GM23338 (cell line): ENCODE measurements at regions not wholly inside any gene's neighbourhood (a gene's known extent, or its start where the extent isn't known, plus 50 kb on each side); places are given as distances from the start of the nearest gene placed in this dataset.

Experiments
- ATAC-seq: fragments of 200-7000 bp; cut with Tn5 transposase; 3 replicates; pipeline ENCODE4 v1.9.1; 2020
- DNase-seq: peaks from one replicate; pipeline ENCODE4 v3.0.0-alpha.2; 2015; ENCODE audit warnings: low spot score
- H2AFZ ChIP-seq: fragments of 200-600 bp; sonication (generic); 2 replicates; pipeline ENCODE4 v1.8.0; 2016; ENCODE audit warnings: antibody characterized with exemption, mild to moderate bottlenecking, moderate library complexity
- H3F3A ChIP-seq: fragments of 200-600 bp; sonication (generic); replicated peaks from 2 replicates; pipeline ENCODE4 v1.8.0; 2017; ENCODE audit warnings: antibody characterized with exemption, mixed run types, low read depth
- H3K27ac ChIP-seq: fragments of 200-600 bp; sonication (generic); 2 replicates; pipeline ENCODE4 v1.6.1; 2016; ENCODE audit warnings: low read depth
- H3K27me3 ChIP-seq: fragments of 200-600 bp; sonication (generic); 2 replicates; pipeline ENCODE4 v1.8.0; 2016; ENCODE audit warnings: mild to moderate bottlenecking, mixed run types, moderate library complexity; ENCODE audit not compliant: insufficient read depth
- H3K36me3 ChIP-seq: fragments of 200-600 bp; sonication (generic); 2 replicates; pipeline ENCODE4 v1.8.0; 2016; ENCODE audit warnings: mild to moderate bottlenecking; ENCODE audit not compliant: insufficient read depth
- H3K4me1 ChIP-seq: fragments of 200-600 bp; sonication (generic); 2 replicates; pipeline ENCODE4 v1.8.0; 2016; ENCODE audit warnings: mild to moderate bottlenecking, moderate library complexity; ENCODE audit not compliant: insufficient read depth
- H3K4me2 ChIP-seq: fragments of 200-600 bp; sonication (generic); 2 replicates; pipeline ENCODE4 v1.7.1; 2017; ENCODE audit warnings: mixed run types
- H3K4me3 ChIP-seq: fragments of 200-600 bp; sonication (generic); 2 replicates; pipeline ENCODE4 v1.6.1; 2016; ENCODE audit warnings: mixed run types
- H3K79me2 ChIP-seq: fragments of 200-600 bp; sonication (generic); replicated peaks from 2 replicates; pipeline ENCODE4 v1.8.0; 2017; ENCODE audit warnings: mild to moderate bottlenecking; ENCODE audit not compliant: insufficient read depth
- H3K9me2 ChIP-seq: fragments of 200-600 bp; sonication (generic); 2 replicates; pipeline ENCODE4 v1.8.0; 2017; ENCODE audit not compliant: insufficient read depth
- H4K20me1 ChIP-seq: fragments of 200-600 bp; sonication (generic); replicated peaks from 2 replicates; pipeline ENCODE4 v1.8.0; 2017; ENCODE audit warnings: mild to moderate bottlenecking; ENCODE audit not compliant: insufficient read depth
- H3K27ac Mint-ChIP-seq: 2 replicates; pipeline ENCODE4 v1.8.0; 2020; ENCODE audit warnings: inconsistent platforms, mild to moderate bottlenecking, moderate library complexity, mixed read lengths
- H3K27me3 Mint-ChIP-seq: 3 replicates; pipeline ENCODE4 v1.8.0; 2022; ENCODE audit warnings: low read depth, mild to moderate bottlenecking, moderate library complexity, mixed read lengths, inconsistent platforms; ENCODE audit not compliant: insufficient read depth, poor library complexity
- H3K36me3 Mint-ChIP-seq: 3 replicates; pipeline ENCODE4 v1.8.0; 2021; ENCODE audit warnings: low read depth, mild to moderate bottlenecking, inconsistent platforms, moderate library complexity, mixed read lengths
- H3K4me1 Mint-ChIP-seq: 3 replicates; pipeline ENCODE4 v1.8.0; 2020; ENCODE audit warnings: mild to moderate bottlenecking, inconsistent platforms, mixed read lengths
- H3K4me3 Mint-ChIP-seq: 3 replicates; pipeline ENCODE4 v1.8.0; 2021; ENCODE audit warnings: moderate library complexity, mild to moderate bottlenecking, inconsistent platforms, mixed read lengths
- H3K9me3 Mint-ChIP-seq: 3 replicates; pipeline ENCODE4 v1.8.0; 2020; ENCODE audit warnings: moderate library complexity, mild to moderate bottlenecking, inconsistent platforms, mixed read lengths
- CREB1 ChIP-seq: fragments of 250-450 bp; sonication (Bioruptor Pico); IDR thresholded peaks from 2 replicates; pipeline ENCODE4 v1.5.0; 2020; ENCODE audit warnings: low read depth, mild to moderate bottlenecking, moderate library complexity
- CTCF ChIP-seq, 2 experiments: fragments of 200-600 bp in 1 of 2; sonication (generic) in 1 of 2; conservative IDR thresholded peaks; 2 replicates each; pipeline versions ENCODE4 v1.5.1 to v1.6.1; 2016 to 2017; ENCODE audit warnings: antibody characterized with exemption in 2 of 2, low read depth in 2 of 2, mild to moderate bottlenecking in 2 of 2, moderate library complexity in 1 of 2
- ETS1 ChIP-seq: IDR thresholded peaks from 2 replicates; pipeline ENCODE4 v1.6.1; 2016; ENCODE audit warnings: antibody characterized with exemption
- EZH2 ChIP-seq: fragments of 200-600 bp; sonication (generic); IDR thresholded peaks from one replicate; pipeline ENCODE4 v1.8.0; 2017; ENCODE audit warnings: antibody characterized with exemption, mild to moderate bottlenecking, low read depth; ENCODE audit not compliant: unreplicated experiment
- EZH2phosphoT487 ChIP-seq: fragments of 200-600 bp; sonication (generic); IDR thresholded peaks from one replicate; pipeline ENCODE4 v1.8.1; 2018; ENCODE audit warnings: antibody characterized with exemption; ENCODE audit not compliant: unreplicated experiment
- JUNB ChIP-seq: IDR thresholded peaks from one replicate; pipeline ENCODE4 v1.6.1; 2016; ENCODE audit warnings: antibody characterized with exemption; ENCODE audit not compliant: unreplicated experiment
- NANOG ChIP-seq: IDR thresholded peaks from 2 replicates; pipeline ENCODE4 v1.6.1; 2016; ENCODE audit warnings: antibody characterized with exemption, borderline replicate concordance
- POLR2AphosphoS5 ChIP-seq: IDR thresholded peaks from 2 replicates; pipeline ENCODE4 v1.6.1; 2016; ENCODE audit warnings: antibody characterized with exemption, low read depth
- REST ChIP-seq: IDR thresholded peaks from one replicate; pipeline ENCODE4 v1.6.1; 2018; ENCODE audit warnings: antibody characterized with exemption; ENCODE audit not compliant: unreplicated experiment
- STAT1 ChIP-seq: IDR thresholded peaks from one replicate; pipeline ENCODE4 v1.6.1; 2016; ENCODE audit warnings: antibody characterized with exemption; ENCODE audit not compliant: unreplicated experiment
- ZNF114 ChIP-seq: fragments of 250-450 bp; sonication (Bioruptor Pico); IDR thresholded peaks from 2 replicates; pipeline ENCODE4 v1.5.0; 2020; ENCODE audit warnings: mild to moderate bottlenecking, moderate library complexity
- ZNF331 ChIP-seq: fragments of 250-450 bp; sonication (Bioruptor Pico); IDR thresholded peaks from 2 replicates; pipeline ENCODE4 v1.5.0; 2020; ENCODE audit warnings: low read depth, mild to moderate bottlenecking, moderate library complexity
- ZNF462 ChIP-seq: fragments of 250-450 bp; sonication (Bioruptor Pico); IDR thresholded peaks from 2 replicates; pipeline ENCODE4 v1.5.0; 2020; ENCODE audit warnings: mild to moderate bottlenecking, moderate library complexity

- no peak overlapping the region for H3K4me3 Mint-ChIP-seq
- H3F3A ChIP-seq = no peaks in the 10 kb centered on the region
- peaks cover 2% of the 10 kb centered on the region; the same call in 1 of the 3 replicates for H3K4me1 Mint-ChIP-seq
- no peaks in the 10 kb centered on the region for H3K36me3 Mint-ChIP-seq
- no peaks in the 10 kb centered on the region for H3K4me1 ChIP-seq
- H3K79me2 ChIP-seq = no peaks in the 10 kb centered on the region
- no peaks in the 10 kb centered on the region for H3K36me3 ChIP-seq
- H4K20me1 ChIP-seq = no peaks in the 10 kb centered on the region
- H3K27ac ChIP-seq = no peak overlapping the region
- no peak for ATAC-seq
- no peak overlapping the region for H3K4me3 ChIP-seq
- no peaks in the 10 kb centered on the region; the same call in 2 of the 3 replicates for H3K9me3 Mint-ChIP-seq
- H3K4me2 ChIP-seq = no peak overlapping the region
- TF ChIP-seq CTCF (conservative IDR thresholded peaks at IDR 0.05; ENCODE audit: low read depth in 2 of 2) (no peak), JUNB (no peak), ZNF114 (CRISPR knock-in tag) (no peak), CREB1 (CRISPR knock-in tag) (no peak), EZH2phosphoT487 (no peak), POLR2AphosphoS5 (no peak), ETS1 (no peak), EZH2 (no peak), ZNF462 (CRISPR knock-in tag) (no peak), STAT1 (no peak), NANOG (no peak), ZNF331 (CRISPR knock-in tag) (no peak), REST (no peak)
- no peak overlapping the region for H3K27ac Mint-ChIP-seq
- DNase-seq = no peak
- no peak overlapping the region for H2AFZ ChIP-seq
- H3K27me3 Mint-ChIP-seq = no peaks in the 10 kb centered on the region
- no peaks in the 10 kb centered on the region for H3K27me3 ChIP-seq
- no peaks in the 10 kb centered on the region for H3K9me2 ChIP-seq
These were observed 186.7 kb upstream of the SSTR4 start for GRCh38 chr20:22848364-22848763.
